Peyer's patch (tissue), 4 donors: ENCODE measurements at regions not wholly inside any gene's neighbourhood (a gene's known extent, or its start where the extent isn't known, plus 50 kb on each side); places are given as distances from the start of the nearest gene placed in this dataset.

Experiments
- POLR2A ChIP-seq, 2 donors: fragments of 450-650 bp; IDR thresholded peaks; one replicate each; pipeline ENCODE4 v1.5.1; 2017; ENCODE audit warnings: antibody characterized with exemption in 2 of 2, mild to moderate bottlenecking in 2 of 2, moderate library complexity in 2 of 2
- TF ChIP-seq, protein P1 (sequence below), 6 experiments: fragments of 450-650 bp in 4 of 6; fragments of 200-600 bp in 2 of 6; sonication (generic) in 1 of 6; IDR thresholded peaks; one replicate each; pipeline ENCODE4 v1.5.1; 2017 to 2019; ENCODE audit warnings: antibody characterized with exemption in 6 of 6, mild to moderate bottlenecking in 3 of 6, moderate library complexity in 1 of 6

DNA sequence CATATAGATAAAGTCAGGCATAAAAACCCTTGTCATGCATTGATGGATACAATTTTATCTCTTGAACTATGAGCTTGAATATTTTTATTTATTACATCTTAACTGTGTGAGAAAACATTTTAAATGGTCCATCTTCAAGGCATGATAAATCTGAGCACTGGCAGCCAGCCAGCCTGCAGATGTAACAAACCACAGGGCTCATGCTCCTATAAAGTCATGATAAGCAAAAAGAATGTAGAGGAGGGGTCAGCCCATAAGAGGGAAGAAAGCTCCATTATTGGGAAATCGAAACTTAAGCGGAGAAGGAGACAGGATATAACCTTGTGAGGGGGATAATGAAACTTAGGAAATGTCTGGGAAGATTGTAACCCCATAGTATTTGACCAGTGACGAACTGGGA is 839.0 kb downstream of the LRRIQ3 start:
- TF ChIP-seq, protein P1, sequence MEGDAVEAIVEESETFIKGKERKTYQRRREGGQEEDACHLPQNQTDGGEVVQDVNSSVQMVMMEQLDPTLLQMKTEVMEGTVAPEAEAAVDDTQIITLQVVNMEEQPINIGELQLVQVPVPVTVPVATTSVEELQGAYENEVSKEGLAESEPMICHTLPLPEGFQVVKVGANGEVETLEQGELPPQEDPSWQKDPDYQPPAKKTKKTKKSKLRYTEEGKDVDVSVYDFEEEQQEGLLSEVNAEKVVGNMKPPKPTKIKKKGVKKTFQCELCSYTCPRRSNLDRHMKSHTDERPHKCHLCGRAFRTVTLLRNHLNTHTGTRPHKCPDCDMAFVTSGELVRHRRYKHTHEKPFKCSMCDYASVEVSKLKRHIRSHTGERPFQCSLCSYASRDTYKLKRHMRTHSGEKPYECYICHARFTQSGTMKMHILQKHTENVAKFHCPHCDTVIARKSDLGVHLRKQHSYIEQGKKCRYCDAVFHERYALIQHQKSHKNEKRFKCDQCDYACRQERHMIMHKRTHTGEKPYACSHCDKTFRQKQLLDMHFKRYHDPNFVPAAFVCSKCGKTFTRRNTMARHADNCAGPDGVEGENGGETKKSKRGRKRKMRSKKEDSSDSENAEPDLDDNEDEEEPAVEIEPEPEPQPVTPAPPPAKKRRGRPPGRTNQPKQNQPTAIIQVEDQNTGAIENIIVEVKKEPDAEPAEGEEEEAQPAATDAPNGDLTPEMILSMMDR (IDR thresholded peaks at IDR 0.05), result no peak
- no peak for TF ChIP-seq POLR2A (IDR thresholded peaks at IDR 0.05)
